Endothelial cell of umbilical vein (primary cell): ENCODE measurements at regions not wholly inside any gene's neighbourhood (a gene's known extent, or its start where the extent isn't known, plus 50 kb on each side); places are given as distances from the start of the nearest gene placed in this dataset.

ENCODE experiments used
- BruUV-seq: library from RNA; stranded (reverse); fragments of 400-500 nt; replicated peaks from 2 replicates; lab custom pipeline; 2021; lab: Mats Ljungman, UMichigan
- CTCF ChIA-PET: fragments of 300-600, 350-600 bp; sonication (Branson Sonifier 250); formaldehyde crosslinking; loops from one replicate; lab custom pipeline; 2021; ENCODE audit warnings: antibody characterized with exemption, inconsistent platforms; lab: Charles Lee
- POLR2A ChIA-PET: fragments of 300-600, 350-600 bp; sonication (Branson Sonifier 250); formaldehyde crosslinking; loops from one replicate; lab custom pipeline; 2021; ENCODE audit warnings: antibody characterized with exemption, inconsistent platforms; lab: Charles Lee
- DNase-seq: peaks from one replicate; pipeline ENCODE4 v3.0.0-alpha.2; 2011; ENCODE audit warnings: low read depth, low spot score
- FAIRE-seq: peaks from 2 replicates; lab custom pipeline; 2011; peaks lifted over from hg19 to GRCh38; lab: Jason Lieb, UNC
- H2AFZ ChIP-seq: 2 replicates; pipeline ENCODE4 v1.6.0; 2012; ENCODE audit warnings: low read depth, low read length, control low read depth, inconsistent platforms
- H3K27ac ChIP-seq: 2 replicates; pipeline ENCODE4 v1.5.1; 2011; ENCODE audit warnings: low read depth, mild to moderate bottlenecking, control low read depth, low read length, moderate library complexity; ENCODE audit not compliant: insufficient read depth
- H3K27me3 ChIP-seq, 2 experiments: 2 replicates each; pipeline versions ENCODE4 v1.6.0 to v1.6.1; 2011; ENCODE audit warnings: low read length in 2 of 2, mixed read lengths in 1 of 2; ENCODE audit not compliant: control insufficient read depth in 2 of 2, insufficient read depth in 2 of 2
- H3K36me3 ChIP-seq, 2 experiments: 2 replicates in 1 of 2; 3 replicates in 1 of 2; pipeline ENCODE4 v1.5.1; 2011; ENCODE audit warnings: low read length in 2 of 2, mild to moderate bottlenecking in 1 of 2, moderate library complexity in 1 of 2; ENCODE audit not compliant: control insufficient read depth in 2 of 2, insufficient read depth in 2 of 2; ENCODE audit errors: extremely low read depth in 1 of 2
- H3K4me1 ChIP-seq: 3 replicates; pipeline ENCODE4 v1.5.1; 2011; ENCODE audit warnings: mild to moderate bottlenecking, low read length; ENCODE audit not compliant: control insufficient read depth, insufficient read depth; ENCODE audit errors: extremely low read depth
- H3K4me2 ChIP-seq: 2 replicates; pipeline ENCODE4 v1.6.1; 2011; ENCODE audit warnings: low read length, control low read depth, mixed read lengths; ENCODE audit not compliant: insufficient read depth
- H3K4me3 ChIP-seq, 3 experiments: fragments of 200-600 bp in 1 of 3; sonication (generic), shearing (Covaris generic) in 1 of 3; replicated peaks in 1 of 3; 2 replicates each; pipeline ENCODE4 v1.5.1; 2011 to 2016; ENCODE audit warnings: control low read depth in 3 of 3, low read length in 3 of 3, mild to moderate bottlenecking in 2 of 3, inconsistent platforms in 1 of 3, low read depth in 1 of 3, moderate library complexity in 1 of 3; ENCODE audit not compliant: insufficient read depth in 1 of 3
- H3K79me2 ChIP-seq: 2 replicates; pipeline ENCODE4 v1.6.0; 2012; ENCODE audit warnings: low read length, inconsistent platforms; ENCODE audit not compliant: control insufficient read depth, insufficient read depth
- H3K9ac ChIP-seq: replicated peaks from 2 replicates; pipeline ENCODE3; 2011; ENCODE audit warnings: low read length, control low read depth; ENCODE audit not compliant: insufficient read depth; ENCODE audit errors: extremely low read depth
- H3K9me1 ChIP-seq: replicated peaks from 3 replicates; pipeline ENCODE4 v1.6.0; 2011; ENCODE audit warnings: mild to moderate bottlenecking, low read length; ENCODE audit not compliant: control insufficient read depth, insufficient read depth; ENCODE audit errors: extremely low read depth
- H3K9me3 ChIP-seq: replicated peaks from 2 replicates; pipeline ENCODE4 v1.5.1; 2012; ENCODE audit warnings: low read length, inconsistent platforms; ENCODE audit not compliant: control insufficient read depth, insufficient read depth
- H4K20me1 ChIP-seq: replicated peaks from 2 replicates; pipeline ENCODE3; 2011; ENCODE audit warnings: mild to moderate bottlenecking, low read length; ENCODE audit not compliant: control insufficient read depth, insufficient read depth; ENCODE audit errors: extremely low read depth
- EZH2 ChIP-seq: IDR thresholded peaks from 2 replicates; pipeline ENCODE4 v1.6.1; 2012; ENCODE audit warnings: borderline replicate concordance, low read depth, mild to moderate bottlenecking, moderate library complexity, low read length, inconsistent platforms; ENCODE audit not compliant: severe bottlenecking
- FOS ChIP-seq: IDR thresholded peaks from 2 replicates; pipeline ENCODE4 v1.6.1; 2011; ENCODE audit warnings: mild to moderate bottlenecking, low read length, moderate library complexity, borderline replicate concordance; ENCODE audit not compliant: insufficient read depth
- GATA2 ChIP-seq: IDR thresholded peaks from 2 replicates; pipeline ENCODE4 v1.7.0; 2011; ENCODE audit warnings: low read depth, mild to moderate bottlenecking, moderate library complexity, mixed read lengths, low read length; ENCODE audit not compliant: insufficient read length, insufficient read depth
- JUN ChIP-seq: IDR thresholded peaks from 2 replicates; pipeline ENCODE4 v1.6.1; 2011; ENCODE audit warnings: borderline replicate concordance, low read depth; ENCODE audit not compliant: insufficient read length, insufficient read depth
- MYC ChIP-seq: IDR thresholded peaks from one replicate; pipeline ENCODE4 v1.6.1; 2011; ENCODE audit warnings: mild to moderate bottlenecking, low read depth, low read length
- POLR2A ChIP-seq: IDR thresholded peaks from 2 replicates; pipeline ENCODE4 v1.6.1; 2012; ENCODE audit warnings: low read depth, mild to moderate bottlenecking, control low read depth, low read length
- POLR2AphosphoS5 ChIP-seq: IDR thresholded peaks from 2 replicates; pipeline ENCODE4 v1.6.1; 2012; ENCODE audit warnings: low read depth, mild to moderate bottlenecking, control low read depth, low read length, moderate library complexity; ENCODE audit not compliant: insufficient read depth
- dilution Hi-C: fragments of 300-500 bp; cut with MboI; formaldehyde crosslinking; loops from one replicate; pipeline ENCODE4 v1.15.0; 2019; ENCODE audit warnings: low sequenced_read_pairs; ENCODE audit not compliant: extremely low pct_ligation_motif_present
- intact Hi-C: fragments of 100-400 bp; cut with micrococcal nuclease; formaldehyde crosslinking; loops from one replicate; pipeline ENCODE4 v1.10.0; 2022
- TF ChIP-seq, protein P1 (sequence below): IDR thresholded peaks from 2 replicates; pipeline ENCODE4 v1.6.1; 2011; ENCODE audit not compliant: insufficient read depth, insufficient read length
- TF ChIP-seq, protein P2 (sequence below), 2 donors: IDR thresholded peaks; 1 replicate in 1 of 2; 2 replicates in 1 of 2; pipeline ENCODE4 v1.5.1; 2011; ENCODE audit warnings: low read length in 2 of 2, mild to moderate bottlenecking in 2 of 2, moderate library complexity in 2 of 2, control low read depth in 1 of 2, inconsistent platforms in 1 of 2, low read depth in 1 of 2; ENCODE audit not compliant: insufficient read depth in 1 of 2; ENCODE audit errors: extremely low read depth in 1 of 2

DNA sequence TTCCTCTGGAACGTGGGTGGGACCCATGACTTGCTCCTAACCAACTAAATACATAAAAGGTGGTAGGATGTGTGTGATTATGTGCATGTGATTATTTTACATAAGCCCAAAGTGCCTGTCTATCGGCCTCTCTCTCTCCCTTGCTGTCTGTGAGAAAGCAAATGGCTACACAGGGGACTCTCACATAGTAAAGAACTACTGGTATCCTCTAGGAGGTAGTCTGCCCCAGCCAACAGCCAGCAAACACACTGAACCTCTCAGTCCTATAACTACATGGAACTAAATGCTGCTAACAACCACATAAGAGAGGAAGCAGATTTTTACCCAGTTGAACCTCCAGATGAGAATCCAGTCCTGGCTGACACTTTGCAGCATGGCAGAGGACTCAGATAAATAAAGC is 1249.4 kb downstream of the ADGRL3 start:
- POLR2A ChIA-PET: no interaction called here
- Histone ChIP-seq H3K36me3 (no peaks in the 10 kb centered on the region), H3K9me1 (no peaks in the 10 kb centered on the region), H3K27me3 (no peaks in the 10 kb centered on the region), H2AFZ (no peak overlapping the region), H4K20me1 (no peaks in the 10 kb centered on the region), H3K9ac (no peak overlapping the region), H3K79me2 (no peaks in the 10 kb centered on the region), H3K4me1 (no peaks in the 10 kb centered on the region), H3K4me3 (no peak overlapping the region), H3K9me3 (no peaks in the 10 kb centered on the region), H3K27ac (no peak overlapping the region), H3K4me2 (no peak overlapping the region)
- FAIRE-seq (no peak), DNase-seq (no peak)
- no peak for TF ChIP-seq POLR2AphosphoS5
- TF ChIP-seq FOS: no peak
- TF ChIP-seq, protein P1, sequence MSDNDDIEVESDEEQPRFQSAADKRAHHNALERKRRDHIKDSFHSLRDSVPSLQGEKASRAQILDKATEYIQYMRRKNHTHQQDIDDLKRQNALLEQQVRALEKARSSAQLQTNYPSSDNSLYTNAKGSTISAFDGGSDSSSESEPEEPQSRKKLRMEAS: no peak
- TF ChIP-seq POLR2A: no peak
- TF ChIP-seq EZH2: no peak
- no peak for TF ChIP-seq GATA2
- BruUV-seq: no TSS peak
- CTCF ChIA-PET: no interaction called here
- intact Hi-C loops: no loop called here
- dilution Hi-C loops: no loop called here

DNA sequence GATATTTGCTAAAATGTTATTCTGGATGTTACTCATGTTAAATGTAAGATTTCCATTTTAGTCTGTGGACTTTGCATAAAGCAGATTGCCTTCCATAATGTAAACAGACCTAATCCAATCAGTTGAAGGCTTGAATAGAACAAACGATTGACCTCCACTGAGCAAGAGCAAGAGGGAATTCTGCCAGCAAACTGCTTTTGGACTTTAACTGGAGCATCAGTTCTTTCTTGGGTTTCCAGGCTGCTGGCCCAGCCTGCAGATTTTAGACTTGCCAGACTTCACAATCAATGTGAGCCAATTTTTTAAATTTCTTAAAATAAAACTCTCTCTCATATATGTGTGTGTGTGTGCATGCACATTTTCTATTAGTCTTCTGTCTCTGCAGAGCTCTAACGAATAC is 1248.8 kb downstream of the ADGRL3 start:
- H3K4me2 ChIP-seq: no peak overlapping the region
- no peak overlapping the region for H3K9ac ChIP-seq
- no peaks in the 10 kb centered on the region for H3K36me3 ChIP-seq
- no peak overlapping the region for H2AFZ ChIP-seq
- no TSS peak for BruUV-seq
- H3K27me3 ChIP-seq: no peaks in the 10 kb centered on the region
- H3K27ac ChIP-seq: no peak overlapping the region
- TF ChIP-seq, protein P2, sequence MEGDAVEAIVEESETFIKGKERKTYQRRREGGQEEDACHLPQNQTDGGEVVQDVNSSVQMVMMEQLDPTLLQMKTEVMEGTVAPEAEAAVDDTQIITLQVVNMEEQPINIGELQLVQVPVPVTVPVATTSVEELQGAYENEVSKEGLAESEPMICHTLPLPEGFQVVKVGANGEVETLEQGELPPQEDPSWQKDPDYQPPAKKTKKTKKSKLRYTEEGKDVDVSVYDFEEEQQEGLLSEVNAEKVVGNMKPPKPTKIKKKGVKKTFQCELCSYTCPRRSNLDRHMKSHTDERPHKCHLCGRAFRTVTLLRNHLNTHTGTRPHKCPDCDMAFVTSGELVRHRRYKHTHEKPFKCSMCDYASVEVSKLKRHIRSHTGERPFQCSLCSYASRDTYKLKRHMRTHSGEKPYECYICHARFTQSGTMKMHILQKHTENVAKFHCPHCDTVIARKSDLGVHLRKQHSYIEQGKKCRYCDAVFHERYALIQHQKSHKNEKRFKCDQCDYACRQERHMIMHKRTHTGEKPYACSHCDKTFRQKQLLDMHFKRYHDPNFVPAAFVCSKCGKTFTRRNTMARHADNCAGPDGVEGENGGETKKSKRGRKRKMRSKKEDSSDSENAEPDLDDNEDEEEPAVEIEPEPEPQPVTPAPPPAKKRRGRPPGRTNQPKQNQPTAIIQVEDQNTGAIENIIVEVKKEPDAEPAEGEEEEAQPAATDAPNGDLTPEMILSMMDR (IDR thresholded peaks at IDR 0.05; ENCODE audit: extremely low read depth in 1 of 2, insufficient read depth in 1 of 2, low read depth in 1 of 2, low read length in 2 of 2): no peak
- TF ChIP-seq, protein P1: no peak
- TF ChIP-seq JUN (no peak), GATA2 (no peak), FOS (no peak), POLR2A (no peak), MYC (no peak), EZH2 (no peak), POLR2AphosphoS5 (no peak)
- no peaks in the 10 kb centered on the region for H3K79me2 ChIP-seq
- no peaks in the 10 kb centered on the region for H4K20me1 ChIP-seq
- intact Hi-C loops (no loop called here), dilution Hi-C loops (no loop called here)
- no peaks in the 10 kb centered on the region for H3K9me1 ChIP-seq
- ChIA-PET POLR2A (no interaction called here), CTCF (no interaction called here)
- no peak overlapping the region for H3K4me3 ChIP-seq
- H3K9me3 ChIP-seq: no peaks in the 10 kb centered on the region
- no peaks in the 10 kb centered on the region for H3K4me1 ChIP-seq
- no peak for FAIRE-seq
- DNase-seq: no peak
